Endothelial cell of umbilical vein (primary cell): ENCODE measurements at regions not wholly inside any gene's neighbourhood (a gene's known extent, or its start where the extent isn't known, plus 50 kb on each side); places are given as distances from the start of the nearest gene placed in this dataset.

Experiments used
- BruUV-seq: library from RNA; stranded (reverse); fragments of 400-500 nt; replicated peaks from 2 replicates; lab custom pipeline; 2021; lab: Mats Ljungman, UMichigan
- CTCF ChIA-PET: fragments of 300-600, 350-600 bp; sonication (Branson Sonifier 250); formaldehyde crosslinking; loops from one replicate; lab custom pipeline; 2021; ENCODE audit warnings: antibody characterized with exemption, inconsistent platforms; lab: Charles Lee
- POLR2A ChIA-PET: fragments of 300-600, 350-600 bp; sonication (Branson Sonifier 250); formaldehyde crosslinking; loops from one replicate; lab custom pipeline; 2021; ENCODE audit warnings: antibody characterized with exemption, inconsistent platforms; lab: Charles Lee
- DNase-seq: peaks from one replicate; pipeline ENCODE4 v3.0.0-alpha.2; 2011; ENCODE audit warnings: low read depth, low spot score
- FAIRE-seq: peaks from 2 replicates; lab custom pipeline; 2011; peaks lifted over from hg19 to GRCh38; lab: Jason Lieb, UNC
- H2AFZ ChIP-seq: 2 replicates; pipeline ENCODE4 v1.6.0; 2012; ENCODE audit warnings: low read depth, low read length, control low read depth, inconsistent platforms
- H3K27ac ChIP-seq: 2 replicates; pipeline ENCODE4 v1.5.1; 2011; ENCODE audit warnings: low read depth, mild to moderate bottlenecking, control low read depth, low read length, moderate library complexity; ENCODE audit not compliant: insufficient read depth
- H3K27me3 ChIP-seq, 2 experiments: 2 replicates each; pipeline versions ENCODE4 v1.6.0 to v1.6.1; 2011; ENCODE audit warnings: low read length in 2 of 2, mixed read lengths in 1 of 2; ENCODE audit not compliant: control insufficient read depth in 2 of 2, insufficient read depth in 2 of 2
- H3K36me3 ChIP-seq, 2 experiments: 2 replicates in 1 of 2; 3 replicates in 1 of 2; pipeline ENCODE4 v1.5.1; 2011; ENCODE audit warnings: low read length in 2 of 2, mild to moderate bottlenecking in 1 of 2, moderate library complexity in 1 of 2; ENCODE audit not compliant: control insufficient read depth in 2 of 2, insufficient read depth in 2 of 2; ENCODE audit errors: extremely low read depth in 1 of 2
- H3K4me1 ChIP-seq: 3 replicates; pipeline ENCODE4 v1.5.1; 2011; ENCODE audit warnings: mild to moderate bottlenecking, low read length; ENCODE audit not compliant: control insufficient read depth, insufficient read depth; ENCODE audit errors: extremely low read depth
- H3K4me2 ChIP-seq: 2 replicates; pipeline ENCODE4 v1.6.1; 2011; ENCODE audit warnings: low read length, control low read depth, mixed read lengths; ENCODE audit not compliant: insufficient read depth
- H3K4me3 ChIP-seq, 3 experiments: fragments of 200-600 bp in 1 of 3; sonication (generic), shearing (Covaris generic) in 1 of 3; replicated peaks in 1 of 3; 2 replicates each; pipeline ENCODE4 v1.5.1; 2011 to 2016; ENCODE audit warnings: control low read depth in 3 of 3, low read length in 3 of 3, mild to moderate bottlenecking in 2 of 3, inconsistent platforms in 1 of 3, low read depth in 1 of 3, moderate library complexity in 1 of 3; ENCODE audit not compliant: insufficient read depth in 1 of 3
- H3K79me2 ChIP-seq: 2 replicates; pipeline ENCODE4 v1.6.0; 2012; ENCODE audit warnings: low read length, inconsistent platforms; ENCODE audit not compliant: control insufficient read depth, insufficient read depth
- H3K9ac ChIP-seq: replicated peaks from 2 replicates; pipeline ENCODE3; 2011; ENCODE audit warnings: low read length, control low read depth; ENCODE audit not compliant: insufficient read depth; ENCODE audit errors: extremely low read depth
- H3K9me1 ChIP-seq: replicated peaks from 3 replicates; pipeline ENCODE4 v1.6.0; 2011; ENCODE audit warnings: mild to moderate bottlenecking, low read length; ENCODE audit not compliant: control insufficient read depth, insufficient read depth; ENCODE audit errors: extremely low read depth
- H3K9me3 ChIP-seq: replicated peaks from 2 replicates; pipeline ENCODE4 v1.5.1; 2012; ENCODE audit warnings: low read length, inconsistent platforms; ENCODE audit not compliant: control insufficient read depth, insufficient read depth
- H4K20me1 ChIP-seq: replicated peaks from 2 replicates; pipeline ENCODE3; 2011; ENCODE audit warnings: mild to moderate bottlenecking, low read length; ENCODE audit not compliant: control insufficient read depth, insufficient read depth; ENCODE audit errors: extremely low read depth
- EZH2 ChIP-seq: IDR thresholded peaks from 2 replicates; pipeline ENCODE4 v1.6.1; 2012; ENCODE audit warnings: borderline replicate concordance, low read depth, mild to moderate bottlenecking, moderate library complexity, low read length, inconsistent platforms; ENCODE audit not compliant: severe bottlenecking
- FOS ChIP-seq: IDR thresholded peaks from 2 replicates; pipeline ENCODE4 v1.6.1; 2011; ENCODE audit warnings: mild to moderate bottlenecking, low read length, moderate library complexity, borderline replicate concordance; ENCODE audit not compliant: insufficient read depth
- GATA2 ChIP-seq: IDR thresholded peaks from 2 replicates; pipeline ENCODE4 v1.7.0; 2011; ENCODE audit warnings: low read depth, mild to moderate bottlenecking, moderate library complexity, mixed read lengths, low read length; ENCODE audit not compliant: insufficient read length, insufficient read depth
- JUN ChIP-seq: IDR thresholded peaks from 2 replicates; pipeline ENCODE4 v1.6.1; 2011; ENCODE audit warnings: borderline replicate concordance, low read depth; ENCODE audit not compliant: insufficient read length, insufficient read depth
- MYC ChIP-seq: IDR thresholded peaks from one replicate; pipeline ENCODE4 v1.6.1; 2011; ENCODE audit warnings: mild to moderate bottlenecking, low read depth, low read length
- POLR2A ChIP-seq: IDR thresholded peaks from 2 replicates; pipeline ENCODE4 v1.6.1; 2012; ENCODE audit warnings: low read depth, mild to moderate bottlenecking, control low read depth, low read length
- dilution Hi-C: fragments of 300-500 bp; cut with MboI; formaldehyde crosslinking; loops from one replicate; pipeline ENCODE4 v1.15.0; 2019; ENCODE audit warnings: low sequenced_read_pairs; ENCODE audit not compliant: extremely low pct_ligation_motif_present
- intact Hi-C: fragments of 100-400 bp; cut with micrococcal nuclease; formaldehyde crosslinking; loops from one replicate; pipeline ENCODE4 v1.10.0; 2022
- TF ChIP-seq, protein P1 (sequence below), 2 donors: IDR thresholded peaks; 1 replicate in 1 of 2; 2 replicates in 1 of 2; pipeline ENCODE4 v1.5.1; 2011; ENCODE audit warnings: low read length in 2 of 2, mild to moderate bottlenecking in 2 of 2, moderate library complexity in 2 of 2, control low read depth in 1 of 2, inconsistent platforms in 1 of 2, low read depth in 1 of 2; ENCODE audit not compliant: insufficient read depth in 1 of 2; ENCODE audit errors: extremely low read depth in 1 of 2
- TF ChIP-seq, protein P2 (sequence below): IDR thresholded peaks from 2 replicates; pipeline ENCODE4 v1.6.1; 2011; ENCODE audit not compliant: insufficient read depth, insufficient read length

DNA sequence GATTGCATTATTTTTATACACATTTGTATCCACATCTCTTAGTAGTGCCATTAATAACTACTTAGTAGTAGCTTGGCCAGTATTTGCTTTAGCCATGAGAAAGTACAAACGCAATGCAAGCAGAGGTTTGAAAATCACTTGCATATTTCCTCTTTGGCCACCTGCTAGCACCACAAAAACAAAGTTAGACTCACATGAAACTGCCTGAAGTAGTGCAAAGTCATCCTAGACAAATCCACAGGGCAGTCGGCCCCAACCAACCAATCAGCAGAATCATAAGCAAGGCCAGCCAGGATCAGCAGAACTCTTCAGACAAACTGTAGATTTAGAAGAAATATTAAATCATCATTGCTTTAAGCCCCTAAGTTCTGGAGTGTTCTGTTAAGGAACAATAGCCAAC lies 135.2 kb upstream of the VGLL2 start:
- Histone ChIP-seq H4K20me1 (no peaks in the 10 kb centered on the region), H3K4me1 (no peaks in the 10 kb centered on the region), H3K27ac (no peak overlapping the region), H2AFZ (no peak overlapping the region), H3K9ac (no peak overlapping the region), H3K4me3 (no peak overlapping the region), H3K4me2 (no peak overlapping the region), H3K27me3 (no peaks in the 10 kb centered on the region), H3K9me3 (peaks cover 2% of the 10 kb centered on the region), H3K36me3 (no peaks in the 10 kb centered on the region), H3K79me2 (no peaks in the 10 kb centered on the region), H3K9me1 (no peaks in the 10 kb centered on the region)
- no peak for DNase-seq
- dilution Hi-C loops, result no loop called here
- intact Hi-C loops, result no loop called here
- TF ChIP-seq FOS, result no peak
- no peak for TF ChIP-seq POLR2A
- TF ChIP-seq, protein P1, sequence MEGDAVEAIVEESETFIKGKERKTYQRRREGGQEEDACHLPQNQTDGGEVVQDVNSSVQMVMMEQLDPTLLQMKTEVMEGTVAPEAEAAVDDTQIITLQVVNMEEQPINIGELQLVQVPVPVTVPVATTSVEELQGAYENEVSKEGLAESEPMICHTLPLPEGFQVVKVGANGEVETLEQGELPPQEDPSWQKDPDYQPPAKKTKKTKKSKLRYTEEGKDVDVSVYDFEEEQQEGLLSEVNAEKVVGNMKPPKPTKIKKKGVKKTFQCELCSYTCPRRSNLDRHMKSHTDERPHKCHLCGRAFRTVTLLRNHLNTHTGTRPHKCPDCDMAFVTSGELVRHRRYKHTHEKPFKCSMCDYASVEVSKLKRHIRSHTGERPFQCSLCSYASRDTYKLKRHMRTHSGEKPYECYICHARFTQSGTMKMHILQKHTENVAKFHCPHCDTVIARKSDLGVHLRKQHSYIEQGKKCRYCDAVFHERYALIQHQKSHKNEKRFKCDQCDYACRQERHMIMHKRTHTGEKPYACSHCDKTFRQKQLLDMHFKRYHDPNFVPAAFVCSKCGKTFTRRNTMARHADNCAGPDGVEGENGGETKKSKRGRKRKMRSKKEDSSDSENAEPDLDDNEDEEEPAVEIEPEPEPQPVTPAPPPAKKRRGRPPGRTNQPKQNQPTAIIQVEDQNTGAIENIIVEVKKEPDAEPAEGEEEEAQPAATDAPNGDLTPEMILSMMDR (IDR thresholded peaks at IDR 0.05; ENCODE audit: extremely low read depth in 1 of 2, insufficient read depth in 1 of 2, low read depth in 1 of 2, low read length in 2 of 2), result no peak
- TF ChIP-seq EZH2, result no peak
- TF ChIP-seq, protein P2, sequence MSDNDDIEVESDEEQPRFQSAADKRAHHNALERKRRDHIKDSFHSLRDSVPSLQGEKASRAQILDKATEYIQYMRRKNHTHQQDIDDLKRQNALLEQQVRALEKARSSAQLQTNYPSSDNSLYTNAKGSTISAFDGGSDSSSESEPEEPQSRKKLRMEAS, result no peak
- CTCF ChIA-PET, result no interaction called here
- no TSS peak for BruUV-seq
- FAIRE-seq, result no peak
- POLR2A ChIA-PET, result no interaction called here

DNA sequence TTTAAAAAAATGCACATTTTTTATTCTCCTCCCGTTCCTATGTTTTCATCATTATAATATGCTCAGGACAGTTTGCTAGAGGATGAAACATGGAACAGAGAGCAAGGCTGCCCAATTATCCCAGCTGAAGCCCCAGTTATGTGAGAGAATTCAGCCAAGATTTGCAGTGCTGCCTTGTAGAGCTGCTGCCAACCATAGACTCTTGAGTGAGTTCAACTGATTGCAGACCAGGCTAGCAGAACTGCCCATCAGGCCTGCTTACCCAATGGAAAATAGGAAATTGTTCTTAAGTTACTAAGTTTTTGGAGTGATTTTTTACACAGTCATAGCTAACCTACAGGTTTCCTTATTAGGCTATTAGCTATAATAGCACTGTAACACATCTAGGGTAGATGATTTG lies 128.7 kb upstream of the VGLL2 start:
- no TSS peak for BruUV-seq
- H3K79me2 ChIP-seq, result no peaks in the 10 kb centered on the region
- dilution Hi-C loops, result no loop called here
- no peak overlapping the region for H2AFZ ChIP-seq
- H3K9me3 ChIP-seq, result no peaks in the 10 kb centered on the region
- intact Hi-C loops, result no loop called here
- H4K20me1 ChIP-seq, result no peaks in the 10 kb centered on the region
- no peaks in the 10 kb centered on the region for H3K27me3 ChIP-seq
- H3K27ac ChIP-seq, result no peak overlapping the region
- H3K4me1 ChIP-seq, result no peaks in the 10 kb centered on the region
- DNase-seq (no peak), FAIRE-seq (no peak)
- no peak overlapping the region for H3K4me3 ChIP-seq
- H3K4me2 ChIP-seq, result no peak overlapping the region
- H3K36me3 ChIP-seq, result no peaks in the 10 kb centered on the region
- H3K9me1 ChIP-seq, result no peaks in the 10 kb centered on the region
- no peak overlapping the region for H3K9ac ChIP-seq
- ChIA-PET POLR2A (no interaction called here), CTCF (no interaction called here)
- TF ChIP-seq POLR2A (no peak), GATA2 (no peak), MYC (no peak), JUN (no peak)
- TF ChIP-seq, protein P2, result no peak
- TF ChIP-seq, protein P1 (IDR thresholded peaks at IDR 0.05; ENCODE audit: extremely low read depth in 1 of 2, insufficient read depth in 1 of 2, low read depth in 1 of 2, low read length in 2 of 2), result no peak
